ENCODE measurements at regions not wholly inside any gene's neighbourhood (a gene's known extent, or its start where the extent isn't known, plus 50 kb on each side); places are given as distances from the start of the nearest gene placed in this dataset.

GRCh38 chr9:1880038-1880565 is 135.0 kb upstream of the SMARCA2 start:
- no peak for TF ChIP-seq GATA2 (IDR thresholded peaks at IDR 0.05; ENCODE audit: low read depth, low read length)
- no peak for TF ChIP-seq GATA3 (IDR thresholded peaks at IDR 0.05; ENCODE audit: low read depth, low read length)

DNA sequence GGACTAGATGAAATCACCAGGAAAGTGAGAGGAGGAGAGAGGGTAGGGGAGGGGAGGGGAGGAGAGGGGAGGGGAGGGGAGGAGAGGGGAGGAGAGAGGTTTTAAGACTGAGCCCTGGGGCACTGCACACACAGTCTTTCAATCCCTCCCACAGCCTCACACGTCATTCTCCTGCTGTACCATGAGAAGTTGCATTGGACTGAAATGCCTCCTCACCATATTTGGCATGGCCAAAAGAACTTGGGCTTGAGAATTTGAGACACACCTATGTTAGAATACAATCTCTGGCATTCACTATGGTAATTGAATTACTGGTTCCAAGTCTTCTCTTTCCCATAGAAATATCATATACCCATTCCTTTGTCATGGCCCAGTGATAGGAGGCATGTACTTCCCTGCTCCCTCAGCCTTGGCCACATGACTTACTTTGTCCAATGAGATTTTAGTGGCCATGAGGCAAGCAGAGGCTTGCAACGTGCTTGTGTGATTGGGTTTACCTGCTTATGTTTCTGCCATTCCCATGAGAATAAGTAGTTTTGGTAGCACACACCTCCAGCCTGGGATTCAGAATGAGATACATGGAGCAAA is 133.3 kb upstream of the SMARCA2 start:
- no peak for TF ChIP-seq GATA3 (IDR thresholded peaks at IDR 0.05; ENCODE audit: low read depth, low read length)

GRCh38 chr9:1882711-1883403 is 132.3 kb upstream of the SMARCA2 start:
- TF ChIP-seq GATA3 (IDR thresholded peaks at IDR 0.05; ENCODE audit: low read depth, low read length), result no peak

- TF ChIP-seq GATA2 (IDR thresholded peaks at IDR 0.05; ENCODE audit: low read depth, low read length) (no peak), GATA3 (IDR thresholded peaks at IDR 0.05; ENCODE audit: low read depth, low read length) (no peak)
Observed at GRCh38 chr9:1890201-1890600, 124.9 kb upstream of the SMARCA2 start.

DNA sequence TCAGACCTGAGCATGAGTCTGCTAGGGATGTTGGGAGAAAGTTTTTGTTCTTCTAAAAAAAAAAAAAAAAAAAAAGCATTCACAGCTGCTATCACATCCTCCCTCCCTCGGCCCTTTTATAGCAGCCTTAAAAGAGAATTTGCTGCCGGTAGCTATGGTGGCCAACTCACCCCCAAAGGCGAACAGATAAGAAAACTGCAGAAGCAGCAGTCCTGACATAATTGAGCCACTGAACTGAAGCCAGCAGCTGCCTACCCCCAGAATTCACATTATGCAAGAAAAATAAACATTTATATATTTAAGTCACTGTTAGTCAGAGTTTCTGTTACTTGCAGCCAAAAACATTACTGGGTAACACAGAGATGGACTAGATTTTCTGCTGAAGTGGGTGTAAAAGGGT is 124.3 kb upstream of the SMARCA2 start:
- TF ChIP-seq GATA3 (IDR thresholded peaks at IDR 0.05; ENCODE audit: low read depth, low read length) (no peak), GATA2 (IDR thresholded peaks at IDR 0.05; ENCODE audit: low read depth, low read length) (no peak)

- TF ChIP-seq GATA2 (IDR thresholded peaks at IDR 0.05; ENCODE audit: low read depth, low read length) (no peak), GATA3 (IDR thresholded peaks at IDR 0.05; ENCODE audit: low read depth, low read length) (no peak)
Observed at GRCh38 chr9:1907465-1907864, 107.7 kb upstream of the SMARCA2 start.

GRCh38 chr9:1909322-1909721 is 105.8 kb upstream of the SMARCA2 start:
- TF ChIP-seq GATA3 (IDR thresholded peaks at IDR 0.05; ENCODE audit: low read depth, low read length) (no peak), GATA2 (IDR thresholded peaks at IDR 0.05; ENCODE audit: low read depth, low read length) (no peak)

DNA sequence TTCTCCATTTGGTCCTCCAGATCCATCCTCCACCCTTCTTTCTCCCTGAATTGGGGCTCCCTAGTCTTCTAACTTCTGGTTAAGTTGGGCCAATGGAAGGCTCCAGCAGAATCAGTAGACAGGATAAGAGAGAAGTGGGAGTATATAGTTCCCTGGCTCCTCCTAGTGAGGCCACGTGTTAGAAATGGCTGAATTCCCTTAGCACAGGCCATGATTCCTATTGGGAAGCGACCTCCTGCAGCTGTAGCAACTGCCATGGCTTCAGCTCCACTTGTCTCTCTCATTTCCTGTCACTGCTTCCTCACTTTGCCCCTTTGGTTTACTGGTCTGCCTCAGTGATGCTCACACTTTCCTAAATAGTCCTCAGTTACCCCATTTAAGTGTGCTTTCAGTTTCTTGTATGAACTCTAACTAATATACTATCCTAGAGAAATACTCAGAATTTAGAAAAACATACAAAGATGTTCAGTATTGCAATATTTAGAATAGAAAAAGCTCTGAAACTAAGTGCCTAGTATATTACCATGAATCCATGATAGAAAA is 104.8 kb upstream of the SMARCA2 start:
- TF ChIP-seq GATA2 (IDR thresholded peaks at IDR 0.05; ENCODE audit: low read depth, low read length) (no peak), GATA3 (IDR thresholded peaks at IDR 0.05; ENCODE audit: low read depth, low read length) (no peak)

DNA sequence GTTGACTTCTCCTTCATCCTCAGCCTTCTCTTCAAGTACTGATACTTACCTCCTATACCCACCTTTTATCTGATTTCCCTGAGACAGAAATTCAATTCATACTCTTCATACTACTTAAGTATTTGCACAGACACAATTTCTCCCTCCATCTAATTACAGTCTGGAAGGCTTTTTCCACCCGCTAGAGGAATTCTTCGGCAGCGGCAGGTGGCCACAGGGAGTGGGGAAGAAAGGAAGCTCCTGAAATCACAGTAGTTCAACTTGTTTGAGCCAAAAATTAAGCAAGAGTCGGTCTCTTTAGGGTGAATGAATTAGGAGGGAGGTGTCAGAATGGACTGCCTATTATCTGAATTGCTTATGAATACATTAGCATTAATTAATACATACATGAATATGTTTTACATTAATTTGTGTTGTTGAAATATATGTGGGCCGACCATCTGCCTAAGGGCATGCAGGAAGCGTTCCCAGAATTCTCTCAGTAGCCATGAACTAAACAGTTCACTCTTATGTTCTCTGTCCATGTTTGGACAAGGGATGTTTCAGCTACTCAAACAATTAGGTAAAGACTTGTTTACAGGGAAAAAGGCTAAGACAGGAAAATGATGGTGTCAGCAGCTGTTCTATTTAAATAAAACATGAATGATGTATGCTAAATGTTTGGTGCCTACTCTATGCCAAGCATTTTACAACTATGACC is 101.4 kb upstream of the SMARCA2 start:
- TF ChIP-seq GATA2 (IDR thresholded peaks at IDR 0.05; ENCODE audit: low read depth, low read length) (no peak), GATA3 (IDR thresholded peaks at IDR 0.05; ENCODE audit: low read depth, low read length) (no peak)

GRCh38 chr9:1916095-1916494 is 99.1 kb upstream of the SMARCA2 start:
- TF ChIP-seq GATA3 (IDR thresholded peaks at IDR 0.05; ENCODE audit: low read depth, low read length) (no peak), GATA2 (IDR thresholded peaks at IDR 0.05; ENCODE audit: low read depth, low read length) (no peak)

DNA sequence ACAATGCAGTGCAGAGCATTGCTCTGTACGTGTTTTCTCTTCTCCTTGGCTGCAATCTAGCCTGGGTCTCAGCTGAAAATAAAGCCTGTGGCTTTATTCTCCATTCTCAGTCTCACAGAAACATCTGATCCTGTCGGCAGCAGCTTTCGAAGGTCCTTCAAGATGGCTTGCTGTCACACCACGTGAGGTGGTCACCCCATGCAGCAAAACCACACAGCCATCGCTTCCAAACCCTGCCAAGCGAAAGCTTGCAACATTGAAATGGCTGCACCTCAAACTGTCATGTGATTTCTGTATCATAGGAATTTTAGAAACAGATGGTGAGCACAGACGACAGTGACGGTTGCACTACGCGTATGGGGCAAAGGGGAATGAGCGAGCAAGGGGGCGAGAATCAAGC is 98.5 kb upstream of the SMARCA2 start:
- no peak for TF ChIP-seq GATA3 (IDR thresholded peaks at IDR 0.05; ENCODE audit: low read depth, low read length)
- TF ChIP-seq GATA2 (IDR thresholded peaks at IDR 0.05; ENCODE audit: low read depth, low read length), result no peak

DNA sequence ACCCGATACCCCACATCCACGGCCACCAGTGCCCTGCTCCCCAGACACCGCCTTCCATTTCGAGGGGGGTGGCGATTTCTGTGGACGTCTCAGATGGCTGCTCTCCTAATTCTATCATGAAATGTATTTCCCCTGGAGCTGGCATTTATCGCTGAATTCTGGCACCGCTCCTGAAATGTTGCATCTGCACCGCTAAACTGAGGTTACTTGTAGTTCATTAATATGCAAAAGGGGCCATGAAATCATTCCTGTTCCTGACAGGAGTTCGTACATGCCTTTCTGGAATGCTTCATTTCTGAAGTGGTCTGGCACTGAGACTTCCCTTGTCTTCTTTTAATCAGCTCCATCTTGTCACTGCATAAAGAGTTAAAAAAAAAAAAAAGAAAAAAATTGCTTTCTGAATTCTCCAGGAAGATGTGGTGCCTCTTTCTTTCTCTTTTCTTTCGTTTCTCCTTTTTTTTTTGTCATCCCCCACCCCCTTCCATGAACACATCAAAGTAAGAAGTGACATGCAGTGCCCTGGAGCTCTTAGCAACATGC is 97.7 kb upstream of the SMARCA2 start:
- TF ChIP-seq GATA2 (IDR thresholded peaks at IDR 0.05; ENCODE audit: low read depth, low read length), result peak; percentile 56
- no peak for TF ChIP-seq GATA3 (IDR thresholded peaks at IDR 0.05; ENCODE audit: low read depth, low read length)

- TF ChIP-seq GATA3 (IDR thresholded peaks at IDR 0.05; ENCODE audit: low read depth, low read length) (no peak), GATA2 (IDR thresholded peaks at IDR 0.05; ENCODE audit: low read depth, low read length) (no peak)
Observed at GRCh38 chr9:1918108-1918507, 97.0 kb upstream of the SMARCA2 start.

DNA sequence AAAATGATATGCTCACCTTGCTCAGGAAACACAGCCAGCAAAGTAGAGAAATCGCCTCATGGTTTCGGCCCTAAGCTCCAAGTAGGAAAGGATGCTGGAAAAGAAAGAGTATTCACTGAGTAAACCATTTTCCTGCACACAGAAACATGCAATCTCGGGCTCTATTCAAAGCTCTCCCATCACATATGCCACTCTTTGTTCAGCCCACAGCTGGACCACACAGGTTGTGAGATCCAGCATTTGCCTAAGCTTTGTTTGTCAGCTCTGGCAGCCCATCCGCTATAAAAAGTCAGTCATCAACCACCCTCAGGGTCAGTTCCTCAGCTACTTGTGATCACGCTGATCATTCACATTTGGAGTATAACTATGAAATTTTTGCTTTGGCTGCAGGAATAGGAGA is 96.5 kb upstream of the SMARCA2 start:
- TF ChIP-seq GATA3 (IDR thresholded peaks at IDR 0.05; ENCODE audit: low read depth, low read length), result no peak
- TF ChIP-seq GATA2 (IDR thresholded peaks at IDR 0.05; ENCODE audit: low read depth, low read length), result no peak
